Stimulated activated naive CD4-positive, alpha-beta T cell (primary cell): ENCODE measurements at regions not wholly inside any gene's neighbourhood (a gene's known extent, or its start where the extent isn't known, plus 50 kb on each side); places are given as distances from the start of the nearest gene placed in this dataset.

Source experiments
- DNase-seq, 6 experiments: peaks; one replicate each; lab custom pipeline; 2025; lab: John Stamatoyannopoulos, UW

- DNase-seq = no peak
Measured at GRCh38 chr15:70226337-70226980, 128.7 kb upstream of the TLE3 start.

- DNase-seq = no peak
Measured at GRCh38 chr15:70225416-70225815, 127.7 kb upstream of the TLE3 start.

GRCh38 chr15:70222606-70223005, 124.9 kb upstream of the TLE3 start:
- DNase-seq = no peak

- no peak for DNase-seq
Measured at GRCh38 chr15:70220490-70221096, 122.9 kb upstream of the TLE3 start.

GRCh38 chr15:70219966-70220365, 122.2 kb upstream of the TLE3 start:
- no peak for DNase-seq

- no peak for DNase-seq
Measured at GRCh38 chr15:70219256-70219895, 121.7 kb upstream of the TLE3 start.

GRCh38 chr15:70217226-70218160, 119.8 kb upstream of the TLE3 start:
- DNase-seq = no peak

GRCh38 chr15:70215951-70216350, 118.2 kb upstream of the TLE3 start:
- no peak for DNase-seq

- no peak for DNase-seq
Measured at GRCh38 chr15:70214941-70215635, 117.4 kb upstream of the TLE3 start.

GRCh38 chr15:70214276-70214675, 116.6 kb upstream of the TLE3 start:
- DNase-seq = no peak

- DNase-seq = no peak
Measured at GRCh38 chr15:70213794-70214193, 116.1 kb upstream of the TLE3 start.

- DNase-seq = no peak
Measured at GRCh38 chr15:70212963-70213315, 115.2 kb upstream of the TLE3 start.

GRCh38 chr15:70212286-70212962, 114.7 kb upstream of the TLE3 start:
- no peak for DNase-seq

- no peak for DNase-seq
Measured at GRCh38 chr15:70210528-70210927, 112.8 kb upstream of the TLE3 start.

GRCh38 chr15:70210076-70210475, 112.4 kb upstream of the TLE3 start:
- no peak for DNase-seq

GRCh38 chr15:70209499-70209898, 111.8 kb upstream of the TLE3 start:
- DNase-seq = no peak

- no peak for DNase-seq
Measured at GRCh38 chr15:70208332-70208731, 110.6 kb upstream of the TLE3 start.

- no peak for DNase-seq
Measured at GRCh38 chr15:70206668-70207067, 109.0 kb upstream of the TLE3 start.

- no peak for DNase-seq
Measured at GRCh38 chr15:70204652-70205051, 106.9 kb upstream of the TLE3 start.

- no peak for DNase-seq
Measured at GRCh38 chr15:70203981-70204560, 106.4 kb upstream of the TLE3 start.

- no peak for DNase-seq
Measured at GRCh38 chr15:70202756-70203155, 105.0 kb upstream of the TLE3 start.
